GM21367 (cell line): ENCODE measurements at regions not wholly inside any gene's neighbourhood (a gene's known extent, or its start where the extent isn't known, plus 50 kb on each side); places are given as distances from the start of the nearest gene placed in this dataset.

Experiments used
- ATAC-seq: cut with Tn5 transposase; IDR thresholded peaks from one replicate; pipeline ENCODE4 v1.9.1; 2021; ENCODE audit not compliant: unreplicated experiment

DNA sequence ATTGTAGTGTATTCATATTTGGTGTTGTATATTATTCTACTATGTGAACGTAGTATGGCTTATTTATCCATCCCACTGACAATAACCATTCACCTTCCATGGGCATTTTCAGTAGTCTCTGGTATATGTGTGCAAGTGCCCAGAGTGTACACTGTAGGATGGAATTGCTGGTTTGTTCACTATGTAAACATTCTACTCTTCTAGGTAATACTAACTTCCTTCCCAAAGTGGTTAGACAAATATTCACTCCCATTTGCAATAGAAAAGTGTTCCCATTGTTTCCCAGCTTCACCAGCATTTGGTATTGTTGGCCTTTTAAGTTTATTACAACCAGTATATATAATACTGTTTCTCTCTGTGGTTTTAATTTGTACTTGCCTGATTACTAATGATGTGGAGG is 153.7 kb downstream of the C7orf25 start:
- ATAC-seq = no peak

DNA sequence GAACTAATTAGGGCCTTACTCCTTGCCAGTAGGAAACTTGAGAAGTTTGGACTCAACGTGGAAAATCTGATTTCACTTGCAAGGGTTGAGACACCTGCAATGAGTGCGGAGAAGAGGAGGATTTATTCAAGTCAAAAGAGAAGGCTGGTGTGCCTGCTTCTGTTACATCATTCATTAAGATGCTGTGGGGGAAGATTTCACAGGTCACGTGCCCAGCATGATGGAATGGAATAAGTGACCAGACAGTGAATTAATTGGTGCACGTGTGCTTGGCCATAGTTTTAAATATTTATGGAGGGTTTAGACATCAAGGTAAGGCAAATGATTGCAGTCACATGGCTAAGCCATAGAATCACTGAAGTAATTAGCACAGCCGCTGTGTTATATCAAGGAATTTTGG is 155.0 kb downstream of the C7orf25 start:
- ATAC-seq = no peak

DNA sequence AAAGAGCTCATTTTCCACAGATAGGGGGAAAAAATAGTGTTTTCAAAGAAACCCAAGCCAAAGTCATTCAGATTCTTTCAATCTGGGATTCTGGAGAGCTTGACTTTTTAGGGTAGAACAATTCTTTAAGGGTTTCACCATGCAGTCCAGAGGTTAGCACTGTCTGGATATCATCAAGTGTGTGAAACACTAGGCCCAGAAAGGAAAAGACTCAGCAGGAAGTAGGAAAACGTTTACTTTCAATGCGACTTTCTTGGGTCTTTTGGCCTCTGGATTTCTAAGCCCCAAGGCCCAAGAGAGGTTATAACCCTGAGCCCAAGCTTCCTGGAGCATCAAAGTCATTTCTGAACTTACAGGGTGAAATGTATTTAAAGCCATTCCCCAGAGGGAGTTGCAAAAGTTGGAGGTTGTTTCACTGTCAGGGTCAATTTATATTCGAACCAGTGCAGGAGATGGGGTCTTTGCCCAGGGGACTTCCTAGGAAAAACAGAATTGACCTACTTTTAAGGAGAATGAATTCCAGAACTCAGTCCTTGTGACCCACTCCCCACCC is 158.0 kb downstream of the C7orf25 start:
- ATAC-seq = no peak

DNA sequence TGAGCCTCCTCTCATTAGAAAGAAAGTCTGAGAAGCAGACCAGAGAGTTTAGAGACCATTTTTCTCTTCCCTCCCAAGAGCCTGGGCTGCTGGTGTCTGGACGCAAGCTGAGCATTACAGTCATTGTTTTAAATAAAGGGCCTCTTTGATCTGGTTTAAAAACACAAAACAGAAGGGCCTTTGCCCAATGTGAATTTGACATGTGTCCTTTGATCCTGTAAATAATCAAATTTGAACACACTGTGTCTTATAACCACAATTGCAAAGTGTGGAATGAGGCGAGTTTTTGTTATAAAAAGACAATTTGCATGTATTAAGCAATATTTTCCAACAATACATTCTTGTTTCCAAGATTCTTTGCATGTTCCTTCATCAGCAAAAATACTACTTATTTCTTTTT is 158.5 kb downstream of the C7orf25 start:
- no peak for ATAC-seq

DNA sequence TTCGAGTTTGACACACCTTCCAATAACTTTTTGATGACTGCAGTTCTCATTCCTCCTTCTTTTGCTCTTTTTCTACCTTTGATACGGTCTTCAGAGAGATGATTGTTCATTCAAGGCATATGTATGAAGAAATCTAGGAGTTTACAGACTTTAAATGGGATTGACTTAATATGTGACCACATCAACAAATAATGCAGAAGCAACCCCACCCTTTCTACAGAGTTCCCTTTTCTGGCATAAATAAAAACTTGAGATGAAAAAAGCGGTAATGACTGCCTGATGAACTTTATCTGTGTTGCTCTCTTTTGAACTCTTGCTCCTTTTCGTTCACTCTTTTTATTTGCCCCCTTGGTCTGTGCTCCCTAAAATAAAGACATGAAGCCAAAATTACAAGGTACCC is 161.7 kb downstream of the C7orf25 start:
- no peak for ATAC-seq

DNA sequence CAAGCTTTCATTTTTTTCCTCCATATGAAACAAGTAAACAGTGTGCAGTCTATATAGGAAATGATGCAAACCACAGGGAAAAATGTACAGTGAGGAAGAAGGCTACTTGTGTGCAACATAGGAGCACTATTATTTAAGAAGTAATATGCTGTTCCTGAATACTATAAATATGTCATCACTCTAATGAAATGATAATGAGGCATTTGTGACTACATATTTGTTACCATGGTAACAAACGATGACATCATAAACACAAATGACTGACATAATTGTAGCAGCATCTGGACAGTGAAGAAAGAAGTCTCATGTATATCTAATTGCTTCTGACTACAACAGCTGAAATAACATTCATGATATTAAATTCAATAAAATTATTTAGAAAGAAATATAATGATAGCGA is 164.8 kb downstream of the C7orf25 start:
- no peak for ATAC-seq

DNA sequence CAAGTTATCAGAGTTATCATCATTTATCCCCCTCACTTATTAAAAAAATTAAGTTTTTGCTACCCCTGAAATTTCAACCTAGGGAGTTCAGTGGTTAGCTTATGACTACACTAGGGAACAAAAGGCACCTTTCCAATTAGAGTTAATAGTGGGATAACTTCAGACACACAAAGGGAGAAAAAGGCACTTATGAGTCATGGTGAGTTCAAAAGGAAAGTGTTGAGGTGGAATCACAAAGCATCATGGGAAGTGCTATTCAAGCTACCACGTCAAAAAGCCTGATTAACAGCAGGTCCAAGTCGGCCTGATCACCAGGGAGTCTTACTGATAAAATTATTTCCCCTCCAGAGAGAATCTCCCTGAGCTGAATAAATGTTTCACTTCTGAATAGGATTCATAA is 165.7 kb downstream of the C7orf25 start:
- no peak for ATAC-seq

DNA sequence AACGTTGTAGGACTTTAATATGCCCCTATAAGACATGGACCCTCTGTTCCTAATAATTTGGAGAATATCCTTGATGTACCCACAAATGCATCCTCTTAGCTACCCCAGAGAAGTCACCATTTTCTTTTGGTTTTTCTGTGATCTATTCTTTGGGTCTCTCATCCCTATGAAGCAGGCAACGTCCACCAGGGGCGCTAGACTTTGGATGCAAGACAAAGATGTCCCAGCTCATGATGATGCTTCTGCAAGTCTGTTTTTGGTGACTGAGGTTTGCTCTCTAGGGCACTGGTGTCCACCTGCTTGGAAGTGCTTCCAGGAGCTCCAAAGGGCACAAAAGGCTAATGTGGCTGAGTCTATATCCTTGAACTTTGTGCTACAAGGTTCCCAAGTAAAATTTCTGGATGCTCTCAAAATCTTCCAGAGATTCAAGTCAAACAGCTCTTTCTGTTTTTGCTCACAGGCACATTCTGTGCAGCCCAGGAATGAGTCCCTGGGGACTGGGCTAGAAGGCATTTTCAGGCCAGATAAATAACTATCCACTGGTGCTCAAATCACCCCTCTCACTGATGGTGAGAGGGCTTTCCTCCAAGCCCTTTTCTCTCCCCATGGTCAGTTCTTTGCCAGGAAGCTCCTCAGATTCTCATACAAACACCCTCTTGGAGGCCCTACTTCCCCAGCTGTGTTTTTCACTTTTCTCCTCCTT is 166.4 kb downstream of the C7orf25 start:
- ATAC-seq = no peak

- no peak for ATAC-seq
Observed at GRCh38 chr7:42744746-42745145, 167.1 kb downstream of the C7orf25 start.

GRCh38 chr7:42743077-42743858 is 168.6 kb downstream of the C7orf25 start:
- ATAC-seq = no peak

DNA sequence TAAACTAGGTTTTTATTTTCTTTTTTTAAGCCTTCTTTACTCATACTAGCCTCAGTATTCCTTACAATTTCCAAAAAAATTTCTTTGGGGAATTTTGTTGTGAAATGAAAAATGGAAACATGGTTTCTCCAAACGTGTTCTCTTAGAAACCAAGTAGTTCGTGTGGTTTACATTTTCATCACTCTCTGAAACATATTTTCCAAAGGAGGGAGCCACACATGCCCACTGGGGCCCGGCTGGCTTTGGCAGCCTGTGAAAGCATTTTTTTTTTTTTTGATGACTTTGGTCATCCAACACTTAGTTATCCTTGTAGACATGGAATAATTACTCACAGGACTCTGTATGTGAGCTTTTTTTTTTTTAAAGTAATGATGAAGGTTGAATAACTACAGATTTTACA is 169.6 kb downstream of the C7orf25 start:
- ATAC-seq = no peak

DNA sequence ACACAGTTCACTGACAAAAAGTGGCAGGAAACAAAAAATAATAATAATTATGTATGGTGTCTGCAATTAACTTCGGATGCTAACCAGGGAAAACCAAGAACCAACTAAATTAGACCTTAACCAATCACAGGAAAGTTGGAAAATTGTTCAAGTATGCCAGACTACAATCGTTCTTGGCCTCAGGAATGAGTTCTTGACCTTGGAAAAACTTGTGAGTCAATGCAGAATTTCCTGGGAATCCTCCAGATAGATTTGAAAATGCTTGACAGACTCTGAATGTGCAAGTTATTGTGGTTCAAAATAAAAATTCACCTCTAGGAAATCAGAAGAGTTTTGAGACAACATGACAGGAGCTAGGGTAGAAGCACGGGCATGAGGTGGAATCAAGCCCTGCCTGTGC is 171.5 kb downstream of the C7orf25 start:
- no peak for ATAC-seq

- ATAC-seq = no peak
Observed at GRCh38 chr7:42739638-42740037, 172.2 kb downstream of the C7orf25 start.

GRCh38 chr7:42736931-42737330 is 174.9 kb downstream of the C7orf25 start:
- no peak for ATAC-seq

GRCh38 chr7:42735081-42735480 is 176.8 kb downstream of the C7orf25 start:
- no peak for ATAC-seq

DNA sequence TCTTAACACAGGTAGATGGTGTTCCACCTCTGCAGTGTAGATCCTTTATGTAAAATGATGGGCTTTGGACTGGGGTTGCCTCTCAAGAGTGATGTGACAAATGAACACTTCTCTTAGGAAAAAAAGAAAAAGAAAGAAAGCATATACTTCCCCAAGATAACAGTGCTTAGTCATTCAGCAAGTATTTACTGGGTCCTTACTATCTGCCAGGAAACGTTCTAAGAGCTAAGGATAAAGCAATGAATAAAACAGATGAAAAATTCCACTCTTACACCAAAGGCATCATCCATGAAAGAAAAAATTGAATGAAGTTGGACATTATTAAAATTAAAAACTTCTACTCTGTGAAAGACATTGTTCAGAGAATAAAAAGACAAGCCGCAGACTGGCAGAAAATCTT is 177.3 kb downstream of the C7orf25 start:
- ATAC-seq = no peak

DNA sequence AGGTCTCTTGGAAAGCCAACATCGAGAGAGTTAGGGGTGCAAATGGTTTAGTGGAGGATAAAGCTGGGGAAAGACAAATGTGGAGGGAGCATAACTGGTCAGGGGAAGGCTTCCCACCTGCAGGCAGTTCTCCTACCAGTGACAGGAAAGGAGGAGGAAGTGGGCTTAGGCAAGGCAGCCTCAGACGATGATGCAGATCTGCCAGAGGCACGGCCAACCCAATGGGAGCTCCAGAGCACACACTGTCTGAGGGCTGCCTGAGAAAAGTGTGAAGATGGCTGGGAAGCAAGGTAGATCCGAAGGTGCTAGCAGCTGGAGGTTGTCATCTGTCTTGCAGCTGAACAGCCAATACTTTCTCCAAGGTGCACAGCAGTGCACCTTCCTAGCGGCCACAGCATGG is 178.8 kb downstream of the C7orf25 start:
- ATAC-seq = no peak

- ATAC-seq = no peak
Observed at GRCh38 chr7:42730586-42730985, 181.3 kb downstream of the C7orf25 start.

GRCh38 chr7:42729053-42729765 is 182.7 kb downstream of the C7orf25 start:
- no peak for ATAC-seq

DNA sequence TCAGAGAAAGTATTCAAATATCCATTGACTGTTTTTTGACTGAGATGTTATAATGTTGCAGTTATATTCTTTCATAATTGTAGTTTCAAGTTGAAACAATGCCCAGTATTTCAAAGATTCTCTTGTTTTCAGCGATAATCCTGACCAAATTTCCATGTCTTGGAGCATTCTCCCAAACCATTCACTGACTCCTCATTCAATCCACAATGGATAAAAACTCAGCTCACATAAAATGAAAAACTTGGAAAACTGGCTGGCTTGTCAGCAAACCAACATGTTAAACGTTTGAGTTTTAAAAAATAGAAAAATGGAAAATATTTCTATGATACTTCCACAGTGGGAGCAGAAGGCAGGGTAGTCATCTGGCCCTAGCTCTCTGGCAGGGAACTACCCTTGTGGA is 184.4 kb downstream of the C7orf25 start:
- no peak for ATAC-seq

- ATAC-seq = no peak
Observed at GRCh38 chr7:42726066-42726785, 185.6 kb downstream of the C7orf25 start.
